NCI-H2107 treated with DMSO at 0.1 percent for 48 hours (cell line): ENCODE measurements at regions not wholly inside any gene's neighbourhood (a gene's known extent, or its start where the extent isn't known, plus 50 kb on each side); places are given as distances from the start of the nearest gene placed in this dataset.

ENCODE experiments used
- DNase-seq: peaks from one replicate; lab custom pipeline; 2025; ENCODE audit not compliant: unreplicated experiment; lab: John Stamatoyannopoulos, UW

DNA sequence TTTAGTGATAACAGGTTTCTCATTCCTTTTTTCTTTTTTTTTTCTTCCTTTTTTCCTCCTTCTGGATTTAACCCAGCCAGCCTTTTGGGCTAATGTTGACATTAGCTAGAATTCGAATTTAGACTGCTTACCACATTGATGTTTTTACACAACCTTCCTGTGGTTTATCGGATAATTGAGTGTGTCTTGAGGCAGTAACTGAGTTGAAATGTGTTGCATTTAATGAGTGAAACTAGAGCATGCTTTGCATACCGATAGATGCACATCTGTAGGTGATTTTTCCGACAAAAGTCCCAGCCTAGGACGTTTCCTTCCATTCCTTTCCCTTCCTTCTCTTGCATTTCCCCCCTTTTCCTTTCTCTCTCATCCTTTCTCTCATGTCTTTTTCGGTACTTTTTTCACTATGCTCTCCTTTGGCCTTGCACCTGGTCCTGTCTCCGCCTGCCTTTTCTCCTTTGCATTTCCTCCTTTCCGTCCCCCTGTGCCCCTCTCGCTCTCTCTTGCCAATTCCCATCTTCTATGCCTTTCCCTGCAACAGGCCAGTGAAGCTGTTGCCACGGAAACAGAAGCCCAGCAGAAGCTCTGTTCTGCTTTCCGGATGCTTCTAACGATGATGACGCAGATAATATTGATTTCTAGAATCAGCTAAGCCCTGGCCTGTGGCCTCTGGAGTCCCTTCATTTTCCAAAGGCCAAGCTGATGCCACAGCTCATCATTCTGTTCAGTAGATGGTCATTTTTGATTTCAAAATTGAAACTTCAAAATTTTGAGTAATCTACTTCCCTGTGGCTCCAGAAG, 76.1 kb downstream of the SLC25A47 start:
- no peak for DNase-seq

- DNase-seq: no peak
Observed at GRCh38 chr14:100400115-100400514, 77.0 kb downstream of the SLC25A47 start.

GRCh38 chr14:100401031-100401692, 78.0 kb downstream of the SLC25A47 start:
- no peak for DNase-seq

GRCh38 chr14:100401792-100402191, 78.7 kb downstream of the SLC25A47 start:
- DNase-seq: no peak

GRCh38 chr14:100402631-100403030, 79.5 kb downstream of the SLC25A47 start:
- no peak for DNase-seq

GRCh38 chr14:100403105-100403504, 80.0 kb downstream of the SLC25A47 start:
- DNase-seq: no peak

DNA sequence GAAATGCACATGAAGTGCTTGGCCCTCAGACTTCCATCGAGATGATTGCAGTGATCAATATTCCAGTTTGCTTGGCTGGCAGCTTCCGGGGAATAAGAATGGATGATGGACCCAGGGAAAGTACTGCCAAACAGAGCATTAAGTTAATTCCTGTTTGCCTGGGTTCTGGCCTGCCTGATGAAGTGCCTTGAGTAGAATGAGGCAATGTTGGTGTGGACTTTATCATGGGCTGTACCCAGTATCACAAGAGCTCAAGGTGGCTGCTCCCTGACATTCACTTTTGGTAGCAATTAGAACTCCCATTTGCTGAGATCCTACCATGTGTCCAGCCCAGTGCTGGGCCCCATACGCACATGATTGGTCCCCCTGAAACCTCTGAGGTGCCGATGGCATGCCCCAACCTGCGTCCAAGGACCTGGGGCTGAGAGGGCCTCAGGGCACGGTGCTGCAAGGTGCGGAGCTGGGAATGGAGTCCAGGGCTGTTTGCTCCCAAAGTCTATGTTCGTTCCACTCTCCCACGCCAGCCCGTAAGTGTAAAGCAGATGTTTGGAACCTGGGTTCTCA, 80.7 kb downstream of the SLC25A47 start:
- no peak for DNase-seq

GRCh38 chr14:100404419-100404818, 81.3 kb downstream of the SLC25A47 start:
- DNase-seq: no peak

GRCh38 chr14:100405760-100406455, 82.8 kb downstream of the SLC25A47 start:
- DNase-seq: no peak

DNA sequence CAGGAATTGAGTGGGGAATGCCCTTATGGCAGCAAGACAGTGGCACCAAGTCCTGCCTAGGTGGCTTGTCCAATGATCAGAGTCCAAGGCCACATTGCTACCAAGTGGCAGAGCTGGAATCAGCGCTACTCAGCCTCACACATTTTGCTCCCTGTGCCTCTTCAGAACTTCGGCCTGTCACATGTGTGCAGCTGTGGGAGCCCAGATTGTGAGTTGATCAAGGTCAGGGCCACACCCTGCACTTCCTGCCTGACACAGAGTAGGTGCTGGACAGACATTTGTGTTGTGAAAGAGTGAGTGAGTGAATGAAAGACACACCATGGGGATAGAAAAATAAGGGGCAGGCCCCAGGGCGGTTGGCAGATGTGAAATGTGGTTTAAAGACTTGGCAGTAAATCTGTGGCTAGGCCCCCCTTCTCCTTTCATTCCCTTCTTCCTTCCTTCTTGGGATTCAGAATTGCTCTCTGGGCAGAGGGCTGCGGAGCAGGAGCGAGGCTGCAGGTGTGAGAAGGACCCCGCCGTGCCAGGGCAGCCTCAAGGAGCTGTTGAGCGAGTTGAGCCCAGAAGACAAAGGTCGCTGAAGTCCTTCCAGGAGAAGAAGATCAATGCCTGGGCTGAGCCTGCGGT, 83.5 kb downstream of the SLC25A47 start:
- DNase-seq: no peak

GRCh38 chr14:100407376-100408102, 84.4 kb downstream of the SLC25A47 start:
- DNase-seq: no peak

GRCh38 chr14:100408350-100409002, 85.3 kb downstream of the SLC25A47 start:
- no peak for DNase-seq

- DNase-seq: no peak
Observed at GRCh38 chr14:100409003-100409360, 85.8 kb downstream of the SLC25A47 start.

DNA sequence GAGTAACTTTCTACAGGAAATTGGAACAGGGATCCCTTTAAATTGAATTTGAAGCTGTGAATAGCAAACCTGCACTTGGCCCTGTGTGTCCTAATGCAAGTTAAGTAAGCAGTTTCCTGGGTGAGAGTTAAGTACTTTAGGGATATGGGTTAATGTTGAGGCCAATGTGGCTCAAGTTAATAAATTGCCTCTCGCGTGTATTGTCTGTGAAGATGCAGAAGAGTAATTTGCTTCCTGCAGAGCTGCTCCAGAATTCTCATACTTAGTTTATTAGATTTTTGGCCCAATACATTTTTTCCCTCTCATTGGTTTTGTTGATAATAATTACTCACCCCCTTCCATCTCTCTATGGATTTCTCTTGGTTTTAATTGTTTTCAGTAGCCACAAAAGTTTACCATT, 86.5 kb downstream of the SLC25A47 start:
- no peak for DNase-seq

GRCh38 chr14:100410056-100410565, 87.0 kb downstream of the SLC25A47 start:
- no peak for DNase-seq

DNA sequence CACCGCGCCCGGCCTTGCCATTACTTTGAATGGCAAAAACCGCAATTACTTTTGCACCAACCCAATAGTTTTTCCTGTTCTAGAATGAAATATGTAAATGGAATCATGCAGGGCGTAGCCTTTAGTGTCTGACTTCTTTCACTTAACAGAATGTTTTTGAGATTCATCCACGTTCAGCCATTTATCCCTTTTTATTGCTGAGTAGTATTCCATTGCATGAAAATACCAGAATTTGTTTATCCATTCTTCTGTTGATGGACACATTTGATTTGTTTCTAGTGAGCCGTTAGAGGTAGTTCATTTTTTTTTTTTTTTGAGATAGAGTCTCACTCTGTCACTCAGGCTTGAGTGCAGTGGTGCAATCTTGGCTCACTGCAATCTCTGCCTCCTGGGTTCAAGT, 90.6 kb downstream of the SLC25A47 start:
- no peak for DNase-seq

DNA sequence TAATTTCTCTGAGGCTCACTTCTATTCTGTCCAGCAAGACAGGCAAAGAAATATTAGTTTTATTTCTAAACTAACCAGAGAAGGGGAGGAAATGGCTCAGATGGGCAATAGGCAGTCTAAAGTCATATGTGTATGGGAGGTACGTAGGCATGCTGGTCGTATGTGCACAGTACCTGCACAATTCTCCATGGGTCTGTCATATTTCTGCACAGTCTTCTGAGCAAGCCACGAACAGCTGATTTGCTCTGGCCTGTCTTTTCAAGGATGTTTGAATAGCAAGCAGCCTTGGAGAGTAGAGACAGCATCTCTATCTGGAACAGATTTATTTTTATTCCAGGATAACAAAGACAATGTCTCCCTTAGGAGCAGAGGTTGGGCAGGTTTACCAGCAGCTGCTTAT, 92.1 kb downstream of the SLC25A47 start:
- no peak for DNase-seq

- no peak for DNase-seq
Observed at GRCh38 chr14:100416081-100416680, 93.0 kb downstream of the SLC25A47 start.
